ENCODE measurements at regions not wholly inside any gene's neighbourhood (a gene's known extent, or its start where the extent isn't known, plus 50 kb on each side); places are given as distances from the start of the nearest gene placed in this dataset.

DNA sequence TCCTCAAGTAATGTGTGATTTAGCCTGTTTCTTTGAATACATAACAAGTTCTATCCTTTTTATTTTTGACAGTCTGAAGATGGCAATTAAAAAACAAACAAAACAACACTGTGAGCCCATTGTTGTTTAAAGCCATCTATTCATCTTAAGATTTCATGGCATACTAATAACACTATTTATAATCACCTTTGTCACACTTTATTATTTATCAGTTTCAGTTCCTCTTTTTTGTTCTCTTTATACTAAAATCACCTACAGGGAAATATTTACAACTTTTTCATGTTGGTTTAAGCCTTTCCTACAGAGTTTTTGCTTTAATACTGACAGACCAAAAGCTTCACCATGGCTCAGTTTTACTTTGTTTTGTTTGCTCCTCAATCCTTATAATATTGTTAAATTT, 247.4 kb upstream of the CTSO start:
- H4K20me1 ChIP-seq, result no peaks in the 10 kb centered on the region
- H3K9ac ChIP-seq, result no peak overlapping the region
- no peak overlapping the region for H3K4me2 ChIP-seq
- H3K4me1 ChIP-seq, result no peaks in the 10 kb centered on the region
- no peaks in the 10 kb centered on the region for H3K9me3 ChIP-seq
- no peaks in the 10 kb centered on the region for H3K27me3 ChIP-seq
- H3K4me3 ChIP-seq, result no peak overlapping the region
- H3K36me3 ChIP-seq, result no peaks in the 10 kb centered on the region
- no peak overlapping the region for H3K27ac ChIP-seq
- TF ChIP-seq Cebpa-rat (IDR thresholded peaks at IDR 0.05), result no peak

DNA sequence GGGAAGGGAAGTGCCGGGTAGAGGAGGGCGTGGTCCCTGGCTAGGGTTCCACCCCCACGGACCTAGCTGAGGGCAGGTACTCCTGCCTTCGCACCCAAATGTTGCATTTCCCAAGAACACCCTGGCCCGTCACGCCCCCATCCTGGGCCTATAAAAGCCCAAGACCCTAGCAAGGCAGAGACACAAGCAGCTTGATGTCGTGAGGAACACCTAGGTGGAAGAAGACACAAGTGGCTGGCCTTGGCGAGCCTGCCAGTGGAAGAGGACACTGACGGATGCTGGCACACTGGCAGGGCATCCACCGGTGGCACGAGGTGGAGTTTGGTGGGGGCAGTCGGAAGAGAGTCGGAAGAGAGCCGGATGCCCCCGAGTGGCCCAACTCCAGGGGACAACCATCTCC, 244.8 kb upstream of the CTSO start:
- Histone ChIP-seq H3K27me3 (no peaks in the 10 kb centered on the region), H3K36me3 (no peaks in the 10 kb centered on the region), H3K9ac (no peak overlapping the region), H3K9me3 (no peaks in the 10 kb centered on the region), H4K20me1 (no peaks in the 10 kb centered on the region), H3K4me1 (peaks cover 7% of the 10 kb centered on the region), H3K4me2 (no peak overlapping the region), H3K27ac (no peak overlapping the region), H3K4me3 (no peak overlapping the region)
- no peak for TF ChIP-seq Cebpa-rat (IDR thresholded peaks at IDR 0.05)

DNA sequence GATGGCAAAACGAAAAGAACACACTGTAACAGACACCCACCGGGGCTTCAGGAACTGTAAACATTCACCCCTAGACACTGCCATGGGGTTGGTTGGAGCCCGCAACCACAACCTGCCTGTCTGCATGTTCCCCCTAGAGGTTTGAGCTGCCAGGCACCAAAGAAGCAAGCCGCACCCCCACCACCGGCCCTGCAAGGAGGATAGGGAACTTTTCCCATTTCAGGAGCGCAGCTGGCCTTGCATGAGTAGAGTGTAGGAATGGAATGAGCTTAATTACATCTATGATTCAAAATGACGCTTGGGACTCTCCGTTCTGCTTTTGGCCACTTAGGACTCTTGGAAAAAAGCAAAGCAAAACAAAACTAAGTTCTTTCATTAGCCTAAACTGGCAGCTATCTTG, 243.6 kb upstream of the CTSO start:
- H3K27me3 ChIP-seq, result no peaks in the 10 kb centered on the region
- no peak overlapping the region for H3K27ac ChIP-seq
- H4K20me1 ChIP-seq, result no peaks in the 10 kb centered on the region
- no peak for TF ChIP-seq Cebpa-rat (IDR thresholded peaks at IDR 0.05)
- no peak overlapping the region for H3K4me2 ChIP-seq
- H3K4me1 ChIP-seq, result peaks cover 12% of the 10 kb centered on the region
- H3K9me3 ChIP-seq, result no peaks in the 10 kb centered on the region
- H3K4me3 ChIP-seq, result no peak overlapping the region
- no peaks in the 10 kb centered on the region for H3K36me3 ChIP-seq
- H3K9ac ChIP-seq, result no peak overlapping the region

DNA sequence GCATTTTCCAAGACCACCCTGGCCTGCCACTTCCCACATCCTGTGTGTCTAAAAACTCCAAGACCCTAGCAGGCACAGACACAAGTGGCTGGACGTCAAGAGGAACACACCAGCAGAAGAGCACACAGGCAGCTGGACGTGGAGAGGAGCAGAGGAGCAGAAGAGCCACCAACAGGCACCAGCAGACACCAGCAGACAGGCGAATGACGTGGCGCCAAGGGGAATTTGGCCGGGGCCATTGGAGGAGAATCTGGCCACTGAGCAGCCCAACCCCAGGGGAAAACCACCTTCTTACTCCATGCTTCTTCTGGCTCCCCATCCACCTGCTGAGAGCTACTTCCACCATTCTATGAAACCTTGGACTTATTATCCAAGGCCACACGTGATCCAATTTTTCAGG, 243.1 kb upstream of the CTSO start:
- Histone ChIP-seq H3K9ac (no peak overlapping the region), H3K36me3 (no peaks in the 10 kb centered on the region), H3K4me2 (no peak overlapping the region), H4K20me1 (no peaks in the 10 kb centered on the region), H3K4me1 (peaks cover 12% of the 10 kb centered on the region), H3K9me3 (no peaks in the 10 kb centered on the region), H3K4me3 (no peak overlapping the region), H3K27me3 (no peaks in the 10 kb centered on the region), H3K27ac (no peak overlapping the region; the same call in 1 of the 2 replicates)
- no peak for TF ChIP-seq Cebpa-rat (IDR thresholded peaks at IDR 0.05)

DNA sequence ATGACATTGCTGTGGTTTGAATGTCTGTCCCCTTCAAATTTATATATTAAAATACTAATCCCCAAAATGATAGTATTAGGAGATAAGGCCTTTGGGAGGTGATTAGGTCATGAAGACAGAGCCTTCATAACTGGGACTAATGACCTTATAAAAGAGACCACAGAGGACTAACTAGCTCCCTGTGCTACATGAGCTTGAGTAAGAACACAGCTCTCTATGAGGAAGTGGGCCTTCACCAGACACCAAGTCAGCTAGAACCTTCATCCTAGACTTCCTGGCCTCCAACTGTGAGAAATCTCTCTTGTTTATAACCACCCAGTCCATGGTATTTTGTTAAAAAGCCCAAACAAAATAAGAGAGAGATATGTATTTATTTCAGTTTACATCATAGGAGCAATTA, 242.2 kb upstream of the CTSO start:
- TF ChIP-seq Cebpa-rat (IDR thresholded peaks at IDR 0.05), result no peak
- no peaks in the 10 kb centered on the region for H3K9me3 ChIP-seq

DNA sequence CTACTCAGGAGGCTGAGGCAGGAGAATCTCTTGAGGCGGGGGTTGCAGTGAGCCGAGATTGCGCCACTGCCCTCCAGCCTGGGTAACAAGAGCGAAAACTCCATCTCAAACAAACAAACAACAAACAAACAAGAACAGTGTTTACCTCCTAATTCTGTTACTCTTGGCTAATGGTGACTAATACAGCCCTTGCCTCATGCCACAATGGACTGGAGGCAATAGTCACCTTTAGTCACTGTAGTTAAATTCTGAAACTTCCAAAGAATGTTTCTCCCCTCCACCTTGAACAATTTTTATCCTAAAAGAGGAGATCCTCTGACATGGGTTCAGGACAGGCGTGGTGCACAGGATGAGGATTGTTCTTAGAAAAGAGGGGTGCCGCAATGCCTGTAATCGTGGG, 241.2 kb upstream of the CTSO start:
- Histone ChIP-seq H3K27me3 (no peaks in the 10 kb centered on the region), H3K4me2 (no peak overlapping the region), H3K4me1 (peaks cover 12% of the 10 kb centered on the region)

More for the DNA sequence above, 242.2 kb upstream of the CTSO start:
- H3K36me3 ChIP-seq, result no peaks in the 10 kb centered on the region
- no peak overlapping the region for H3K4me2 ChIP-seq
- H3K4me1 ChIP-seq, result peaks cover 12% of the 10 kb centered on the region
- H3K27ac ChIP-seq, result no peak overlapping the region; the same call in 1 of the 2 replicates
- no peak overlapping the region for H3K9ac ChIP-seq
- no peaks in the 10 kb centered on the region for H4K20me1 ChIP-seq
- H3K4me3 ChIP-seq, result no peak overlapping the region
- no peaks in the 10 kb centered on the region for H3K27me3 ChIP-seq

DNA sequence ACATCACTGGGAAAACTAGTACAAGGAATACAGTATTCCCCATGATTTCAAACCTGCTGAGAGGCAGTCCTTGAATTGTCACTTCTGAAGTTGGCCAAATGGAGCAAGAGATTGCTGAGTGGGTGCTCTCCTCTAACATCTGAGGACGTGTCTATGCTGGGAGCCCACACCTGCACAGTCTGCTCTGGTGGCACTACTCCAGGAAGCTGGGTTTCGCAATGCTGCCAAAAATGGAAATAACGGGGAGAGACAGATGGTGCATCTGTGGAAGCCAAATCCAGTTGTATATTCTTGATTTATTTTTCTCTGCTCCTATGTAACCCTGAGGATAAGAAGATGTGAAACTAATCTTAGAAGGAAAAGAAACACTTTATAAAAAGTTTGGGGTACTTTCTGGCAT, 240.1 kb upstream of the CTSO start:
- Histone ChIP-seq H3K36me3 (no peaks in the 10 kb centered on the region), H4K20me1 (no peaks in the 10 kb centered on the region), H3K9ac (no peak overlapping the region), H3K4me2 (peak overlapping the region; percentile 48), H3K27ac (no peak overlapping the region), H3K9me3 (no peaks in the 10 kb centered on the region), H3K4me1 (peaks cover 12% of the 10 kb centered on the region), H3K27me3 (no peaks in the 10 kb centered on the region), H3K4me3 (no peak overlapping the region)
- peak; percentile 76 for TF ChIP-seq Cebpa-rat (IDR thresholded peaks at IDR 0.05)

More for the DNA sequence above, 241.2 kb upstream of the CTSO start:
- no peaks in the 10 kb centered on the region for H4K20me1 ChIP-seq
- H3K27ac ChIP-seq, result no peak overlapping the region
- no peaks in the 10 kb centered on the region for H3K9me3 ChIP-seq
- TF ChIP-seq Cebpa-rat (IDR thresholded peaks at IDR 0.05), result no peak
- no peak overlapping the region for H3K9ac ChIP-seq
- no peaks in the 10 kb centered on the region for H3K36me3 ChIP-seq
- no peak overlapping the region for H3K4me3 ChIP-seq

DNA sequence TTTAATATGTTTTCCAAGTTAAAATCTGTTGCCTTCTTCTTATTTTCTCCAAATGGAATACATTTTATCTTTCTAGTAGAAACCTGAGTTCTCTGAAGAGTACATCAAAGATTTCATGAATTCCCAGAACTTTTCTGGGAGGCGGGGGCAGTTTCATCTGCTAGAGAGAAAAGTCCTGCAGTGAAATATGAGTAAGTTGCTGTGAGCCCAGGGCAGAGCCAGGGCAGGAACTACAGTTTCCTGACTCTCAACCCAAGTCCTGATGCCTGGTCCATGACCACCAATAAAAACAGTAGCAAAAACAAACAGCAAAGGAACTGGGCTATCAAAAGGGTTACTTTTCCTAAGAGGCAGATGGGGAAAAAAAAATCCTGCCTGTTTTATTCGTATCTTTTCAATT, 239.4 kb upstream of the CTSO start:
- no peak overlapping the region for H3K27ac ChIP-seq
- H3K36me3 ChIP-seq, result no peaks in the 10 kb centered on the region
- no peak for TF ChIP-seq Cebpa-rat (IDR thresholded peaks at IDR 0.05)
- no peaks in the 10 kb centered on the region for H3K27me3 ChIP-seq
- H3K4me3 ChIP-seq, result no peak overlapping the region
- H3K4me1 ChIP-seq, result peaks cover 12% of the 10 kb centered on the region
- peak overlapping the region; percentile 48; the same call in 1 of the 2 replicates for H3K4me2 ChIP-seq
- H3K9ac ChIP-seq, result no peak overlapping the region
- H3K9me3 ChIP-seq, result no peaks in the 10 kb centered on the region
- no peaks in the 10 kb centered on the region for H4K20me1 ChIP-seq

DNA sequence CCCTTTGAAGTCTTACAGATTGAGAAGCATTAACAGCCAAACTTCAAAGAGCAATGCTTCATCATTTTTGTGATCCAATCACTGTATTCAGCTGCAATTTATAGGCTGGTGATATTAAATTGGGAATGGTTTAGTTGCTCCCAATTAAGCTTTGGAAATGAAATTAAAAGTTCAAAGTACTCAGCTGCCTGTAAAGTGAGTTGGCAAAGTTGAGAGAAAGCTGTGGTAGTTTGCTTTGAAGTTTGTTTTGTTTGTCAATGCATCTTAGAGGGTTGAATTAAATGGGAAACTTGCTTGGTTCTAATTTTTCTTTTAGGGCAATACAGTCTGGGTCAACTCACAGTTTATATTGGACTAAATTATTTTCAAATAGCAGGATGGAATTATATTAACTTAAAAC, 238.4 kb upstream of the CTSO start:
- no peaks in the 10 kb centered on the region for H3K9me3 ChIP-seq
- H3K4me3 ChIP-seq, result no peak overlapping the region
- H3K4me1 ChIP-seq, result peaks cover 12% of the 10 kb centered on the region
- no peak for TF ChIP-seq Cebpa-rat (IDR thresholded peaks at IDR 0.05)
- H3K27me3 ChIP-seq, result no peaks in the 10 kb centered on the region
- H3K27ac ChIP-seq, result no peak overlapping the region
- no peaks in the 10 kb centered on the region for H4K20me1 ChIP-seq
- no peak overlapping the region for H3K9ac ChIP-seq
- no peaks in the 10 kb centered on the region for H3K36me3 ChIP-seq
- H3K4me2 ChIP-seq, result no peak overlapping the region

DNA sequence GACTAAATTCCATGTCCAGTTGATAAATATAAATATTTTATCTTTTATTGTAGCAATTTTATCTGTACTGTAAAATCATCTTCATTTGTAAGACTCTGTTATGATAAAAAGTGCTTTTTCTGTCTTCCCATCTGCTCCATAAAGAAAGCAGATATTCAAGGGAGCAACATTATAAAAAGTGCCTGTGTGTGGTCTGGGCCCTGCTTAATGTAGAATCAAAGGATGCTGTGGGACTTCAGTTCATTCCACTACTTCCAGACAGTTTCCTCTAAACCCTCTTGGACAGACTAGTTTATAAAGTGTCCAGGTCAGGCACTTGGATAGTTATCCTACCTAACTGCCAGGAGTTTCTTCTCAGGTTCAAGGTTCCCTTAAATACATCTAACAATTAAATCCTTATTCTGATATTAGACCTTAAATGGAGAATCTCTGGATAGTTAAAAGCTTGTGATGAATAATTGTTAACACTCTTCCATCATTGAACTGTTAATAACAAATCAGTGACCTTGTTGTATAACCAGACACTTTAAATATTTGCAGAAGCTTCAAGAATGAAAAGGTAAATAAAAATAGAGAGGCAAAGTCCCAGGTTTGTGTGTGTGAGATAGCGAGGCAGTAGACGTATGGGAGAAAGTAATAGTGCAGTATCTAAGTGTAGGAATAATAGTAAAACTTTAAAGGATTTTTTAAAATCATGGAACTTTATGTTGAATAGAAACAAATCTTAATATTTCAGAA, 237.5 kb upstream of the CTSO start:
- Histone ChIP-seq H3K9me3 (no peaks in the 10 kb centered on the region), H3K4me1 (peaks cover 12% of the 10 kb centered on the region), H3K36me3 (no peaks in the 10 kb centered on the region), H3K27me3 (no peaks in the 10 kb centered on the region), H3K4me2 (no peak overlapping the region), H4K20me1 (no peaks in the 10 kb centered on the region), H3K9ac (no peak overlapping the region), H3K27ac (no peak overlapping the region), H3K4me3 (no peak overlapping the region)
- no peak for TF ChIP-seq Cebpa-rat (IDR thresholded peaks at IDR 0.05)

DNA sequence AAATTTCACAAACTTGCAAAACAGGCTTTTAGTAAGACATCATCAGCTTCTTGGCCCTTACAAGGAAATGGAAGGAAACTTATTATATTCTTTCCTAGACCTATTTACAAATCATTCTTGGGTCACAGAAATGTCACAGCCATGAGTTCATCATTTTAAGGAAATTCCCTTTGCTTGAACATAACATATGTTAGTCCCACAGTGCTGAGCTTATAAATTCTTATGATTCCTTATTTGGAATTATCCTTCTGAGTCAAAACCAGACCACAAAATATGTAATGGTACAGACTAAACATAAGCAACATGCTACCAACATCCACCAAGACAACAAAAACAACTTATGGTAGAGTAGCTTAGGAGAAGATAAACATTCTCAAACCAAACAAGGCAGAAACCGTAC, 236.9 kb upstream of the CTSO start:
- H3K4me1 ChIP-seq, result peaks cover 12% of the 10 kb centered on the region
- H4K20me1 ChIP-seq, result no peaks in the 10 kb centered on the region
- TF ChIP-seq Cebpa-rat (IDR thresholded peaks at IDR 0.05), result no peak
- no peaks in the 10 kb centered on the region for H3K36me3 ChIP-seq
- H3K9ac ChIP-seq, result no peak overlapping the region
- H3K4me3 ChIP-seq, result no peak overlapping the region
- H3K4me2 ChIP-seq, result no peak overlapping the region
- no peak overlapping the region for H3K27ac ChIP-seq
- H3K27me3 ChIP-seq, result no peaks in the 10 kb centered on the region
- H3K9me3 ChIP-seq, result no peaks in the 10 kb centered on the region

All from BLaER1 (cell line).